ENCODE measurements at regions not wholly inside any gene's neighbourhood (a gene's known extent, or its start where the extent isn't known, plus 50 kb on each side); places are given as distances from the start of the nearest gene placed in this dataset.
A peak's percentile ranks its signal among the peaks of the same experiment; 100 is the strongest.

DNA sequence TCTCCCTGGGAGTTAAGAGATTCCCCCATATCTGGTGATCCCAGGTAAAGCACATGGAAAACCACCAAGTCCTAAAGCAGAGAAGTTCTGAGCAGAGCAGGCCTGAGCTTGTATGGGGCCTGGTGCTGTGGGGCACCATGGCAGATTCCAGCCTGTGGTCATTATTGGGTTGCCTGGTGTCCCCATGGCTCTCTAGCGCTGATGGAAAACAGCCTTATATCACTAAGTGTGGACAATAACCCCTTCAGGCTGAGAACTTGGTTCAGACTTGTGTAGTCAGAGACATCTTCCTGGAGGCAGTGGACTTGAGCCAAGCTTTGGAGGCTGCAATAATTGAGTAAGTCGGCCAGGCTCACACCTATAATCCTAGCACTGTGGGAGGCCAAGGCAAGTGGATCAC is 96.8 kb downstream of the MCFD2 start:
- Histone ChIP-seq H3K9me3 (no peaks in the 10 kb centered on the region), H3K27me3 (no peaks in the 10 kb centered on the region), H3K36me3 (no peaks in the 10 kb centered on the region), H3K4me3 (no peak overlapping the region)
- no peak for DNase-seq

GRCh38 chr2:46818141-46818621 is 97.4 kb downstream of the MCFD2 start:
- no peaks in the 10 kb centered on the region for H3K27me3 ChIP-seq
- no peak overlapping the region for H3K4me3 ChIP-seq
- DNase-seq: no peak
- H3K9me3 ChIP-seq: no peaks in the 10 kb centered on the region
- no peaks in the 10 kb centered on the region for H3K36me3 ChIP-seq

- Histone ChIP-seq H3K27me3 (no peaks in the 10 kb centered on the region), H3K9me3 (no peaks in the 10 kb centered on the region), H3K36me3 (no peaks in the 10 kb centered on the region), H3K4me3 (no peak overlapping the region)
- DNase-seq: no peak
These were observed 98.5 kb downstream of the MCFD2 start for GRCh38 chr2:46816846-46817726.

DNA sequence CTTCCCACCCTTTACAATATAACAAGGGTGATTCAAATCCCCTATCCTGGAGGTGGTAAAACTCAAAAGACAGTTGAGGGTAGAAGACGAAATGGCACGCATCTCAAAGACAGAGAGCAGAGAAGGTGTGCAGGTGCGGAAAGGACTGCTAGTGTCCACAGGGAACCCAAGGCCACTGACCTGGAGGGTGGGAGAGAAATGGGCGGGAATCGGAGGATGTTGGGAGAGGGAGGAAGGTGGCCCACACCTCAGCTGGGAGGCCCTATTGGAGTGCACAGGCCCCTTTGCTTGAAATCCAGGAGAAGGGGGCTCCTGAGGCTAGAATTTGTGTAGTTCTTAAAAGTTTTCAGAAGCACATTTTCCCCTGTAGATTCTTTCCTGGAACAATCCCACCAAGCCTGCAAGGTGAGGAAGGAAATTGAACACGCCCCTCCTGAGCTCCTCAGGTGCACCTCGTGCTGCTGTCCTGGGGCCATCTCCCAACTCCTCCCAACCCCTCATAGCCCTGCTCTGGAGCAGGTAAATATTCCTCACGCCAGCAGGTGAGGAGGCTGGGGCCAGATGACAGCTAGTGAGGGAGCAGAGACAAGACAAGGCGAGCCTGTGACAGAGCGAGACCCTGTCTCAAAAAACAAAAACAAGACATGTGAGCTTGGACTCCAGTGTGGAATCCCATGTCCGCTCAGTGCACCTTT is 99.3 kb downstream of the MCFD2 start:
- Histone ChIP-seq H3K9me3 (no peaks in the 10 kb centered on the region), H3K4me3 (no peak overlapping the region)
- DNase-seq: no peak

DNA sequence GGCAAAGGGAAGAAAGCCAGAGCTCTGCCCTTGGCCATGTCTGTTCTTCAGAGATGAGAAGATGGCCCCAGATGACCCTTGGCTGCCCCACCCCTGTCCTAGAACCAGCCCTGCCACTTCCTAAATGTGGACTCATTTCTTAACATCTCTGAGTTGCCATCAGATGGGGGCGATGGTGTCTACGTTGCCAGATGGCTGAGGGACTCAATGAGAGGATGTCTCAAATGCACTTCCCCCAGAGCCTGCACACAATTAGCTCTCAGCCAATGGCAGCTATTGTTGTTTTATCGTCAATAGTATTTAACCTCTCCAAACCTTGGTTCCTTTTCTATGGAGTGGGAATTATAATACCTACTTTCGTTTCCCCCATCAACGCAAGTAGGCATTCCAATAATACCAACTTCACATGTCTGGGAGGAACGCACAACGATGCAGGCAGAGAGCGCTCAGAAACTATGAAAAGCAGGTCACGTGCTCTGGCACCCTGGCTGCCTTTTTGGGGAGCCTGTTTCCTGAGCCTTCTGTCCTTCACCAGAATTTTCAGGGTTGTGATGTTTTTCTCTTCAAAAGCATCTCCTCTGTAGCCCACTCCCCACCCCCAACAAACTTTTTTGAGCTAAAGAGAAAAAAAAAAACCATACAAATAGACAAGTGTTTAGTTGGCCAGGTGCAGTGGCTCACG is 100.3 kb downstream of the MCFD2 start:
- no peak for DNase-seq
- Histone ChIP-seq H3K36me3 (no peaks in the 10 kb centered on the region), H3K9me3 (no peaks in the 10 kb centered on the region), H3K4me3 (no peak overlapping the region), H3K27me3 (no peaks in the 10 kb centered on the region)

More for the DNA sequence above, 99.3 kb downstream of the MCFD2 start:
- Histone ChIP-seq H3K27me3 (no peaks in the 10 kb centered on the region), H3K36me3 (no peaks in the 10 kb centered on the region)

- Histone ChIP-seq H3K27me3 (no peaks in the 10 kb centered on the region), H3K4me3 (no peak overlapping the region), H3K9me3 (no peaks in the 10 kb centered on the region), H3K36me3 (no peaks in the 10 kb centered on the region)
- DNase-seq: peak; percentile 60
These were observed 101.2 kb downstream of the MCFD2 start for GRCh38 chr2:46814160-46814961.

DNA sequence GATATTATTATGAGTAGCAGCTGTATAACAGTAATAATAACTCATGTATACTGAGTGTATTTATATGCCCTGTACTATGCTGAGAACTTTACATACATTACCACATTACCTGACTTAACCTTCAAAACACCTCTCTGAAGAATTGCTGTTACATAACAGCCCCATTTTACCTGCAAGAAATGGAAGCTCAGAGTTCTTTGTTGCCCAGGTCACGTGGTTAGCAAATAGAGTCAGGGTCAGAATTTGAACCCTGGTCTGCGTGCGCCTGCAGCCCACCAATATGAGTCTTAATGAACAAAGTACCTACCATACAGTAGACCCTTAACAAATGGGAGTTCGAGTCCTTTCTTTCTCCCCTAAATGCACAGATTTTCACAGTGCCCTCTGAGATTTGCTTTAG is 101.9 kb downstream of the MCFD2 start:
- Histone ChIP-seq H3K9me3 (no peaks in the 10 kb centered on the region), H3K4me3 (no peak overlapping the region), H3K27me3 (no peaks in the 10 kb centered on the region), H3K36me3 (no peaks in the 10 kb centered on the region)
- no peak for DNase-seq

- Histone ChIP-seq H3K27me3 (no peaks in the 10 kb centered on the region), H3K36me3 (no peaks in the 10 kb centered on the region)
- DNase-seq: no peak
These were observed 102.6 kb downstream of the MCFD2 start for GRCh38 chr2:46813020-46813415.

More at GRCh38 chr2:46813020-46813415, 102.6 kb downstream of the MCFD2 start:
- Histone ChIP-seq H3K9me3 (no peaks in the 10 kb centered on the region), H3K4me3 (no peak overlapping the region)
